ENCODE measurements at regions not wholly inside any gene's neighbourhood (a gene's known extent, or its start where the extent isn't known, plus 50 kb on each side); places are given as distances from the start of the nearest gene placed in this dataset.

DNA sequence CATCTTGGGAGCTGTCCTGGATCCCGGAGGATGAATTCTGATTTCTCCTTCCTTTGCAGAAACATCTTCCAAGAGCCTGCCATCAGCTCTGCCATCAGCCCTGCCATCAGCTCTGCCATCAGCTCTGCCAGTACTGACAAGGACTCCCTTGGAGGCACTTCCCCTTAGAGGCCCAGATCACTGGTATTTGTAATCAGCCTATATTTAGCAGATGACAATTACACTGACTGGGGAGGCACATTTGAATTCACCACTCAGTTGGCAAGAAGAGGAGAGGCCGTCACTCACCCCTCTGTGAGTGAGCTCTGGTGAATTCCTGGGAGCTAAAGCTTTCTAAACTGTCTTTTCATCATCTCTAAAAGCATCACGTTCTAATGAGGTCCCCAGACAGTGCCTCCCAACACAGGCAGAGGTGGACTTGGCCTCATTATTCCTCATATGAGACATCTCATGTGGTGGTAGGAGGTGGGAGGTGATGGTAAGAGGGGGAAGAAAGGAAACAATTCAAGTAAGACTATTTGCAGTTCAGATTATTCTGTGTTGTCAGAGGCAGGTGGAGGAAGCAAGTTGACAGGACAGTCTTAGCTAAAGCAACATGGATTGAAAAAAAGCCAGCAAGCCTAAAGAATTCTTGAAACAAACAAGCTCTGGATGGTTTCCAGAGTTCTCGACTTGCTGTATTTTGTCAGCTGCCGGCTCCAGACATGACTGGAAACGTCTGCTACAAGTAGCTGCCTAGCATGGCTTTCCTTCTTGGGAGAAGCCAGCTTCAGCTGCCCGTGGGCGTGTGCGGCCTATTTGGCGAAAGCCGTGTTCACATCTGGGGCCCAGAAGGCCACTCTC, 771.7 kb downstream of the TBC1D22A start:
- no peak for TF ChIP-seq HHEX (CRISPR knock-in tag; IDR thresholded peaks at IDR 0.05)
- no peak for TF ChIP-seq TGIF2 (CRISPR knock-in tag; IDR thresholded peaks at IDR 0.05)
- TF ChIP-seq, protein P1, sequence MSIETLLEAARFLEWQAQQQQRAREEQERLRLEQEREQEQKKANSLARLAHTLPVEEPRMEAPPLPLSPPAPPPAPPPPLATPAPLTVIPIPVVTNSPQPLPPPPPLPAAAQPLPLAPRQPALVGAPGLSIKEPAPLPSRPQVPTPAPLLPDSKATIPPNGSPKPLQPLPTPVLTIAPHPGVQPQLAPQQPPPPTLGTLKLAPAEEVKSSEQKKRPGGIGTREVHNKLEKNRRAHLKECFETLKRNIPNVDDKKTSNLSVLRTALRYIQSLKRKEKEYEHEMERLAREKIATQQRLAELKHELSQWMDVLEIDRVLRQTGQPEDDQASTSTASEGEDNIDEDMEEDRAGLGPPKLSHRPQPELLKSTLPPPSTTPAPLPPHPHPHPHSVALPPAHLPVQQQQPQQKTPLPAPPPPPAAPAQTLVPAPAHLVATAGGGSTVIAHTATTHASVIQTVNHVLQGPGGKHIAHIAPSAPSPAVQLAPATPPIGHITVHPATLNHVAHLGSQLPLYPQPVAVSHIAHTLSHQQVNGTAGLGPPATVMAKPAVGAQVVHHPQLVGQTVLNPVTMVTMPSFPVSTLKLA (IDR thresholded peaks at IDR 0.05), result no peak
- TF ChIP-seq, protein P2, sequence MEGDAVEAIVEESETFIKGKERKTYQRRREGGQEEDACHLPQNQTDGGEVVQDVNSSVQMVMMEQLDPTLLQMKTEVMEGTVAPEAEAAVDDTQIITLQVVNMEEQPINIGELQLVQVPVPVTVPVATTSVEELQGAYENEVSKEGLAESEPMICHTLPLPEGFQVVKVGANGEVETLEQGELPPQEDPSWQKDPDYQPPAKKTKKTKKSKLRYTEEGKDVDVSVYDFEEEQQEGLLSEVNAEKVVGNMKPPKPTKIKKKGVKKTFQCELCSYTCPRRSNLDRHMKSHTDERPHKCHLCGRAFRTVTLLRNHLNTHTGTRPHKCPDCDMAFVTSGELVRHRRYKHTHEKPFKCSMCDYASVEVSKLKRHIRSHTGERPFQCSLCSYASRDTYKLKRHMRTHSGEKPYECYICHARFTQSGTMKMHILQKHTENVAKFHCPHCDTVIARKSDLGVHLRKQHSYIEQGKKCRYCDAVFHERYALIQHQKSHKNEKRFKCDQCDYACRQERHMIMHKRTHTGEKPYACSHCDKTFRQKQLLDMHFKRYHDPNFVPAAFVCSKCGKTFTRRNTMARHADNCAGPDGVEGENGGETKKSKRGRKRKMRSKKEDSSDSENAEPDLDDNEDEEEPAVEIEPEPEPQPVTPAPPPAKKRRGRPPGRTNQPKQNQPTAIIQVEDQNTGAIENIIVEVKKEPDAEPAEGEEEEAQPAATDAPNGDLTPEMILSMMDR (CRISPR knock-in tag; IDR thresholded peaks at IDR 0.05), result no peak
- no peak for TF ChIP-seq ZNF317 (CRISPR knock-in tag; IDR thresholded peaks at IDR 0.05)
- TF ChIP-seq EZH2 (conservative IDR thresholded peaks at IDR 0.05; ENCODE audit: low read depth, low read length), result no peak
- TF ChIP-seq NPAS2 (CRISPR knock-in tag; IDR thresholded peaks at IDR 0.05; ENCODE audit: borderline replicate concordance), result no peak
- no peak for TF ChIP-seq ZKSCAN1 (IDR thresholded peaks at IDR 0.05; ENCODE audit: low read length)
- TF ChIP-seq, protein P3, sequence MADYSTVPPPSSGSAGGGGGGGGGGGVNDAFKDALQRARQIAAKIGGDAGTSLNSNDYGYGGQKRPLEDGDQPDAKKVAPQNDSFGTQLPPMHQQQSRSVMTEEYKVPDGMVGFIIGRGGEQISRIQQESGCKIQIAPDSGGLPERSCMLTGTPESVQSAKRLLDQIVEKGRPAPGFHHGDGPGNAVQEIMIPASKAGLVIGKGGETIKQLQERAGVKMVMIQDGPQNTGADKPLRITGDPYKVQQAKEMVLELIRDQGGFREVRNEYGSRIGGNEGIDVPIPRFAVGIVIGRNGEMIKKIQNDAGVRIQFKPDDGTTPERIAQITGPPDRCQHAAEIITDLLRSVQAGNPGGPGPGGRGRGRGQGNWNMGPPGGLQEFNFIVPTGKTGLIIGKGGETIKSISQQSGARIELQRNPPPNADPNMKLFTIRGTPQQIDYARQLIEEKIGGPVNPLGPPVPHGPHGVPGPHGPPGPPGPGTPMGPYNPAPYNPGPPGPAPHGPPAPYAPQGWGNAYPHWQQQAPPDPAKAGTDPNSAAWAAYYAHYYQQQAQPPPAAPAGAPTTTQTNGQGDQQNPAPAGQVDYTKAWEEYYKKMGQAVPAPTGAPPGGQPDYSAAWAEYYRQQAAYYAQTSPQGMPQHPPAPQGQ (CRISPR knock-in tag; IDR thresholded peaks at IDR 0.05; ENCODE audit: borderline replicate concordance), result no peak
- no peak for TF ChIP-seq ZNF446 (CRISPR knock-in tag; IDR thresholded peaks at IDR 0.05)

Measured in HepG2 (cell line).